Activated B cell treated with CpG ODN at 0.5 μM for 24 hours (primary cell): ENCODE measurements at regions not wholly inside any gene's neighbourhood (a gene's known extent, or its start where the extent isn't known, plus 50 kb on each side); places are given as distances from the start of the nearest gene placed in this dataset.

Source experiments
- ATAC-seq: fragments of 200-7000 bp; cut with Tn5 transposase; one replicate; pipeline ENCODE4 v1.10.0; 2021; ENCODE audit warnings: low read depth, mild to moderate bottlenecking, moderate library complexity
- CTCF ChIA-PET: fragments of 350-600 bp; sonication (Branson Sonifier 250); formaldehyde crosslinking; loops from one replicate; lab custom pipeline; 2021; ENCODE audit warnings: antibody characterized with exemption; lab: Charles Lee
- POLR2A ChIA-PET: fragments of 350-600 bp; sonication (Branson Sonifier 250); formaldehyde crosslinking; loops from one replicate; lab custom pipeline; 2021; ENCODE audit warnings: antibody characterized with exemption; lab: Charles Lee
- DNase-seq: peaks from one replicate; pipeline ENCODE4 v3.0.0; 2022
- H3K27ac Mint-ChIP-seq: one replicate; pipeline ENCODE4 v1.8.0; 2020; ENCODE audit warnings: mixed read lengths
- H3K27me3 Mint-ChIP-seq: one replicate; pipeline ENCODE4 v1.8.0; 2021; ENCODE audit warnings: mixed read lengths
- H3K36me3 Mint-ChIP-seq: one replicate; pipeline ENCODE4 v1.8.0; 2021; ENCODE audit warnings: low read depth, mixed read lengths
- H3K4me1 Mint-ChIP-seq: one replicate; pipeline ENCODE4 v1.8.0; 2021; ENCODE audit warnings: mixed read lengths
- H3K4me3 Mint-ChIP-seq: one replicate; pipeline ENCODE4 v1.8.0; 2020; ENCODE audit warnings: mild to moderate bottlenecking, mixed read lengths
- H3K9me3 Mint-ChIP-seq: one replicate; pipeline ENCODE4 v1.8.0; 2020; ENCODE audit warnings: mixed read lengths
- CTCF ChIP-seq: fragments of 200-600 bp; IDR thresholded peaks from one replicate; pipeline ENCODE4 v1.8.0; 2022; ENCODE audit warnings: antibody characterized with exemption, mild to moderate bottlenecking
- intact Hi-C: fragments of 100-400 bp; cut with micrococcal nuclease; formaldehyde crosslinking; loops from one replicate; pipeline ENCODE4 v1.15.1; 2024

GRCh38 chr1:30334767-30335166, 388.6 kb downstream of the MATN1 start:
- no peak overlapping the region for H3K27ac Mint-ChIP-seq

GRCh38 chr1:30332116-30333094, 391.0 kb downstream of the MATN1 start:
- DNase-seq, result no peak
- Mint-ChIP-seq H3K27ac (no peak overlapping the region), H3K27me3 (no peaks in the 10 kb centered on the region), H3K4me3 (no peak overlapping the region), H3K36me3 (no peaks in the 10 kb centered on the region), H3K9me3 (no peaks in the 10 kb centered on the region), H3K4me1 (no peaks in the 10 kb centered on the region)
- TF ChIP-seq CTCF, result no peak
- ChIA-PET POLR2A (no interaction called here), CTCF (no interaction called here)
- ATAC-seq, result no peak
- intact Hi-C loops, result no loop called here

More at GRCh38 chr1:30334767-30335166, 388.6 kb downstream of the MATN1 start:
- ATAC-seq (no peak), DNase-seq (no peak)
- Mint-ChIP-seq H3K9me3 (no peaks in the 10 kb centered on the region), H3K4me3 (no peak overlapping the region), H3K36me3 (no peaks in the 10 kb centered on the region), H3K4me1 (no peaks in the 10 kb centered on the region), H3K27me3 (no peaks in the 10 kb centered on the region)
- POLR2A ChIA-PET, result no interaction called here
- CTCF ChIA-PET, result no interaction called here
- intact Hi-C loops, result no loop called here
- TF ChIP-seq CTCF, result no peak

GRCh38 chr1:30331415-30332065, 391.8 kb downstream of the MATN1 start:
- no peak for TF ChIP-seq CTCF
- H3K27me3 Mint-ChIP-seq, result no peaks in the 10 kb centered on the region
- H3K4me3 Mint-ChIP-seq, result no peak overlapping the region
- no peaks in the 10 kb centered on the region for H3K4me1 Mint-ChIP-seq
- H3K27ac Mint-ChIP-seq, result no peak overlapping the region
- intact Hi-C loops, result no loop called here
- DNase-seq (no peak), ATAC-seq (no peak)
- CTCF ChIA-PET, result no interaction called here
- H3K36me3 Mint-ChIP-seq, result no peaks in the 10 kb centered on the region
- H3K9me3 Mint-ChIP-seq, result no peaks in the 10 kb centered on the region
- POLR2A ChIA-PET, result no interaction called here

GRCh38 chr1:30330644-30331043, 392.7 kb downstream of the MATN1 start:
- no peak for ATAC-seq
- intact Hi-C loops, result no loop called here
- DNase-seq, result no peak
- CTCF ChIA-PET, result no interaction called here
- peaks cover 2% of the 10 kb centered on the region for H3K27me3 Mint-ChIP-seq
- POLR2A ChIA-PET, result no interaction called here
- no peaks in the 10 kb centered on the region for H3K4me1 Mint-ChIP-seq
- no peak overlapping the region for H3K27ac Mint-ChIP-seq
- no peak for TF ChIP-seq CTCF
- H3K4me3 Mint-ChIP-seq, result no peak overlapping the region
- no peaks in the 10 kb centered on the region for H3K36me3 Mint-ChIP-seq
- no peaks in the 10 kb centered on the region for H3K9me3 Mint-ChIP-seq
